Hindlimb muscle (tissue), 1 donor: ENCODE measurements at regions not wholly inside any gene's neighbourhood (a gene's known extent, or its start where the extent isn't known, plus 50 kb on each side); places are given as distances from the start of the nearest gene placed in this dataset.

Source experiments
- DNase-seq: peaks from one replicate; pipeline ENCODE4 v3.0.0-alpha.2; 2013

DNA sequence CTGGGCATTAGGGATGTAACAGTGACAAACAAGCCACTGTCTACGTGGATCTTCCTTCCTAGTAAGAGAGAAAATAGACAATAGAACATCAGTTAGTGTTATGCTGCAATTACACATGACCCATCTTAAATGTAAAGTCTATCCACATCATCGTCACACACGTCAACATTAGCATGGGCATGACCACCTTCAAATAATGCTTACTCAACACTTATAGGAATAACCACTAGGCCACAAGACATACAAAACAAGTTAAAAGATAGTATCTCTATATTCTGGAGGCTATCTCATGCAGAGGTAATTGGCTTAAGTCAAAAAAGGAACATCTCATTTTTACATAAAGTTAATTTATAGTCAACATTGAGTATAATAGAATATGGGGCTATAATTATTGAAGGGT, 156.5 kb downstream of the MOXD1 start:
- DNase-seq = no peak

DNA sequence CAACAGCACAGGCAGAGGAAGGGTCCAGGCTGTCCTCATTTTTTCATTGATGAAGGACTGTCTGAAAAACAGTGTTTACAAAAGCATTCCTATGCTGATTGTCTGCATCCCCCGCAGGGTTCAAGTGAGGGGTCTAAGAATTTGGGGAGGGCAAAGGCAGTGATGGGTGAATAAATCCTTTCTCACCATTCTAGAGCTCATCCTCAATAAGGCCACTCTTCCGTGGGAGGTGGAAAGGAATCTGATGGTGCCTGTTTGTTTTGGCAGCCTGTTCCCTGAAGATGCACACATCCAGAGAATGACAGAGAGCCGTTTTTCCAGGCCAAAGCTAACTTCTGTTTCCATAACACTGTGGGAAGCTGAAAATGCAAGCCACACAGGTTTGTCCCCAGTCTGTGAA, 164.5 kb downstream of the MOXD1 start:
- no peak for DNase-seq

DNA sequence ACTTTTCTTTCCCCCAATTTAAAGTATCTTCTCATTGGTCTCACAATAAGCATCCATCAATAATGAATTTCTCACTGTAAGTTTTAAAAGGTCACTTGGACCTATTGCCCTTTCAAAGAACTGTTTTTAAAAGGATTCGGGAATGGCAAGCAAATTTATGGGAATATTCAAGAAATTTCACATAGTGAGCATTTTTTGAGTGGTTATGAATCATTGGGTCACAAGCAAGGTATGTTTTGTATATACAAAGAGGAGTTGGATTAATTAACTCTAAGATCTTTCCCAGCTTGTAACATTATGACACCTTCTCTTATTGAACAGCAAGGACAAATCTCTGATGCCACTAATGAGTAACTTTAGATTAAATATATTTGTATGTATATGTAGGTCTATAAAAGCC, 165.0 kb downstream of the MOXD1 start:
- no peak for DNase-seq

DNA sequence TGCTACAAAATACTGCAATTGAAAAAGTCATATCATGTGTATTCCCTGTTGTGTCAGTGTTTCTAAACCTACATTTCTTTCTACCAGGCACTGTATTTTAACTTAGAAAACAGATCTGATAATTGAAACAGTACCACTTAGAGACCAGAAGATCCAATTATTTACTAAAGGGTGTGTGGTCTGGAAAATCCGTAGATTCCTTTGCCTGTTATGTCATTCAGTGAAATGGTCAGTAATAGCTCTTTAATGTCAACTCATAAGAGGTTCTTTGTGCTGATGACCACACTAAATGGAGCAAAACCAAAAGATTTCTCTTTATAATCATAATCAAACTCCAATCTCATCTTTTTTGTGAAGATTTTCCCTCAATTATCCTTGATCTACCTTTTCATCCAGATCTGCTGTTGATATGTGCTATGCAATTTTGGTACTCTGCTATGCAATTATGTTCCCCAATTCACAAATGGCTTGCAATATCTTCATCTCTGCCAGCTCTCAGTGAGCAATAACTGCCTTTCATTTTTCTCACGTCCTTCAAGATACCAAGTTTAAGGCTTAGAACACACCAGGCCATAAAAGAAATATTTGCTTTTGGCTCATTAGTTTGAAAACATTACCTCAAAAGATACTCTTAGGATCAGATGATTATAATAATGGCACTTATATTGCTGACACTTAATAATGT, 165.5 kb downstream of the MOXD1 start:
- no peak for DNase-seq

DNA sequence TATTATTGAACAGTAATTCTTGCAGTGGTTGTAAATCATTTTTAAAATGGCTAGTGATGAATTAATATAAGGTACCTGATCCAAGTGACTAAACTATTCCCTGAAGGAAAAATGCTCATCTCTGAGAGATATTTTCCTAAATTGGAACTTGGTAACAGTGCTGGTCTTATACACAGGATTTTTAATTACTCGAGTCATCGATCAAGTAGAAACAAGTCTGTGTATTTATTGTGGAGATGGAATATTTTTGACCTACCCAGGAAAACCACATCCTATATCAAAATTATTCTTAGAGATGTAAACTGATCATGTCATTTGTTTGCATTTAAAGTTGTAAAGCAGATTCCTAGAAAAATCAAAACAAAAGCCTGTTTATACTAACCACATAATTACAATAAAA, 166.9 kb downstream of the MOXD1 start:
- no peak for DNase-seq

DNA sequence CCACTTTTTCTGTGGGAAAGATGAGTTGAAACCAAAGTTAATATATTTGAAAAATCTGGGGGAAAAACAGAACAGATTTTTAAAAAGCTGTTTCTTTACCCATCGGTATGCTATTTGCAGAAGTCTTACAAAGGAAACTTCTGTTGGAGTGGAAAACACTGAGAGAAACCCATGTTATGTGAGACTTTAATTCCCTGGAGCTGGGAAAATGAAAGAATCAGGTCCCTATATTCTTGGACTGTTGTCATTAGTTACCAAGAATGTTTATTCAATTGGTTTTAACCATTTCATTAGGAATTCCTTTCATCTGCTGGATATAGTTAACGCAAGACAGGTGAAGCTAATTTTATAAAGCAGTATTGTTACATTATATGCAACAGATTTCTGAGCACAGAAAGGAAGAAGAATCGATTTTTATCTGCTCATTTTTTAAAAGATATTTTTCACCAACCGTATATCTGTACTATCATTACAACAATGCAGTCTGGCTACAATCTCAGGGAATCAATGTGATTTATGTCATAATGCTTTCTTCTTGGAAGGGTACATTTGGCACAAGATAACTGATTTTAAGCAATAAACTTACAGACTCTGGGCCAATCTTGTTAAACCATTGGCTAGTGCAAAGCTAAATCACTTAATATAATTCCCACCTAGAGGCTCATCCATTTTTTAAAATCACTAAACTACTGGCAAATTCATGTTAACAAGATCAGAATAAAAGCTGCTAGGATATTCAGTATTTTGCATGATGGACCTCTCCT, 170.0 kb downstream of the MOXD1 start:
- no peak for DNase-seq

DNA sequence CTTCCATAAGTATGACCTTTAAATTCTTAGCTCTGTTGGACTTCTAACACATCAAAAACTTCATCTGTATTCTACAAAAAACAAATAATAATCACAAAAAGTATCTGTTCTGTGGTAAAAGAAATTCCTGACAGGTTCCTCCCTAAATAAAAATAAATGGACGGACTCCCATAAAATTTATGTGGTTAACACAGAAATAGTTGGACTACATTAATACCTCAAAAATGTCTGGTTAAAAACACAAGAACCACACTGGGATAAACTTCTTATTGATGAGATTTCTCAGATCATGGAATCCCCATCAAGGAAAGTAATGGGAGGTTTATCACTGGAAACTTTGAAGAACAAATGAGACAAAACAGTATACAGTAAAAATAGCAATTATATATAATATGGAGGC, 172.4 kb downstream of the MOXD1 start:
- no peak for DNase-seq

DNA sequence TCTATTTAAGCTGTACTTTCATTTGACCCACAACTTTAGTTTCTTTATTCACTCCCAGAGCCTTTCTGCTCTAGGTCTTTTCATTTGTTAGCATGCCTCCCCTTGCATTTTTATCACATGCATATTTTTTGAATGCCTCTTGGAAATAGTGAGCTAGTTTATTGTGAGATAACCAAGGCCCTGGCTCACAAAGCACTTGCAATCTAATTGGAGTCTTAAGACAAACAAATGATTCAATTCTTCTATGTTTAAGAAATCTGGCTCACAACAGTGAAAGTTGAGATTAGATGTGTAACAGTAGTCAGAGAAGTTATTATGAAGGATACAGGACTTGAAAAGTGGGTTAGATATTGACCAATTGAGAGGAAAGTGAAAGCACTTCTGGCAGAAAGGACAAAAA, 173.4 kb downstream of the MOXD1 start:
- no peak for DNase-seq

DNA sequence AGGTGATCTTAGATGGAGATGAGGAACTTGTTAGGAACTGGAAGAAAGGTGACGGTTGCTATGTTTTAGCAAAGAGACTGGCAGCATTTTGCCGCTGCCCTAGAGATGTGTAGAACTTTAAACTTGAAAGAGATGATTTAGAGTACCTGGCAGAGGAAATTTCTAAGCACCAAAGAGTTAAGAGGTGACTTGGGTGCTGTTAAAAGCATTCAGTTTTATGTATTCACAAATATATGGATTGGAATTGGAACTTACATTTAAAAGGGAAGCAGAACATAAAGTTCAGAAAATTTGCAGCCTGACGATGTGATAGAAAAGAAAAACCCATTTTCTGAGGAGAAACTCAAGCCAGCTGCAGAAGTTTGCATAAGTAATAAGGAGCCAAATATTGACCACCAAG, 176.3 kb downstream of the MOXD1 start:
- DNase-seq = no peak

DNA sequence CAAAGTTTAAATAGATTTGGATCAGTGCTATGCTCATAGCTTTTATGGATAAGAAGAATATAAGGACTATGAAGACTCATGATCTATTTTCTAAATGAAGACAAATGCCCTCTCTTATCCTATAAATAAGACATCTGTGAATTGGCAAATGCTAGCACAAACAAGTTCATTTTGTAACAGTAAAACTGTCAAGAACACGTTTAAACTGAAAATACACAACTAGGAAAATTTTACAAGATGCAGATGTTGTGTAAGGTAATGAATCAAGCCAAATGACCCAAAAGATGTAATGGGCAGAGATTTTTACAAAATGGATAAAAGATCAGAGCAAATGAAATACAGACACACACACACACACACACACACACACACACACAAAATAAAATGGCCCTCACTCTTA, 180.5 kb downstream of the MOXD1 start:
- DNase-seq = no peak

DNA sequence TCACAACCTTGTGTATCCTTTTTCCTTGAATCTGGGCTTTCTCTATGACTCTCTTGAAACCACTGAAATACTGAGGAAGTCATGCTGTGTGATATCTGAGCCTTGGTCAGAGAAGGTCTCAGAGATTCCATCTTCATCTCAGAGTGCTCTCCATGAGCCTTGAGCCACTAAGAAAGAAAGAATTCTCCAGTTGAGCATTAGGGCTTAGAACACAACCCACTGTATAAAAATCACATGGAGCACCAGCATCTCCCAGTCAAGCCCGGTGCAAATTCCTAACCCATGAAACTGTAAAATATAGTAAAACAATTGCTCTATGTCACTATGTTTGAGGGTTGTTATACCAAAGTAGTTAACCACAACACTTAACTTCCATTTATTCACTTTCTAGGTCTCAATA, 181.4 kb downstream of the MOXD1 start:
- DNase-seq = no peak

DNA sequence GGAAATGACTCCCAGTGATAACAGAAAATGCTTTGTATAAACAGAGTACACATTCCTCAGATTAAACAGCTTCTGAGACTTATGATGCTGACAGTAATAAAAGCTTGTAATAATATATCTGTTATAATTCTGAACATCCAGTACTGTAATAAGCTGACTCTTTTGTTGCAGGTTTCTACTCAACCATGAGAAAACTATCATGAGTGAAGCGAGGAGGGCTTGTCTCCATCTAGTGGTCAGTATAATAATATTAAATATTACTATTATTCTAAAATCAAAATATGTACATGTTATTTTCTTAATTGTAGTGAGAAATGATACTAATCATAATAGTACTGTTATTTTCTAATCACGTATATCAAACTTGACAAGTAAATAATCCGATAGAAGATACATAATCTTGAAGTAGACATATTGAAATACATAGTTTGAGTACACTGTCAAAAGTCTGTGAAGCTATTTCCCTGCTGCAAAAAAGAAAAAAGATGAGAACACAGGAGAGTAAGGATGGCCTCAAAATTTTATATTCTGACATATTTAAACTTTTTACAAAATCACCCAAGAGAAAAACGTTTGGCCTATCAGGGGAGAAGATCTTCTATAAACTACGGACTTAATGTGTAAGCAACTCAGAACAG, 183.1 kb downstream of the MOXD1 start:
- no peak for DNase-seq

DNA sequence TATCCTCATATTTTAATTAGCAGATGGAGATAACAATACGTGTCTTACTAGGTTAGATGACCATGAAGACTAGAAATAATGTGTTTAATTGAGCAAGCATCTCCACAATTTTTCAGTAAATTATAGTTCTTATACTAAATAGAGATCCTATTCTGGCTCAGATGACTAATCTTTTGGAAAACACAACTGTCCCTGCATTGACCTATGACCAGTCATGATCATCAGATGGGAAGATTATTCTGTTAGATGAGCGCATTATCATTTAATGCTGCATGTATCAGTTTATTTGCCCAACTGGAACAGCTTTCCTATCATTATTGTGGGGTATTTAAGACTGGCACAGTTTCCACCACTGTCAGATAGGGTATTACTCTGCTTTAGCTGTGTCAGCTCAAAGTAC, 185.5 kb downstream of the MOXD1 start:
- no peak for DNase-seq

DNA sequence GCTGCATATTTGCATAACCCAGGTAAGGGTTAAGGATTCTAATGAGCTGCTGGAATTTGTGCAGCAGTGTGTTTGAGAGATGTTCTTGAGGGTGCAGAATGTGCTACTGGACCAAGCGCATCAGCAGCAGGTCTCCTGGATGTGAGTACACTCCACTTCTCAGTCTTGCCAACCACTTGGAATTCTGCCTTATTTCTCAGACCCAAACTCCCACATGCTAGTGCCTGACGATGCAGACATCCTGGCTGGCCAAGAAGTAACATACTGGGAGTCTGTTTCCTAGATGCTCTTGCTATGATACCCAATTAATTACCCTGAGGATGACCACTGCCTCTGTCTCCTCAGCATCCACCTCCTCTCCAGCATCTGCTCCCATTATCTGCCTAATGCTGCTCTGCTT, 186.6 kb downstream of the MOXD1 start:
- no peak for DNase-seq

DNA sequence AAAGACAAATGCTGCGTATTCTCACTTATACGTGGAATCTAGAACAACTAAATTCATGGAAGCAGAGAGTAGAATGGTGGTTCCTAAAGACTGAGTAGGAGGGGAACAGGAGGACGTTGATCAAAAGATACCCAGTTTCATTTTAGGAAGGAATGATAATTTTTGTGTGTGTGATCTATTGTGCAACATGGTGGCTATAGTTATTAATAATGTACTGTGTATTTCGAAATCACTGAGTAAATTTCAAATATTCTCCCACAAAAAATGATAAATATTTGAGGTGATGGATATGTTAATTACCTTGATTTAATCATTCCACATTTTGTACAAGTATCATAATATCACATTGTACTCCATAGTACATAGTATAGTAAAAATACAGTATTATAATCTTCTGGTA, 187.5 kb downstream of the MOXD1 start:
- no peak for DNase-seq

DNA sequence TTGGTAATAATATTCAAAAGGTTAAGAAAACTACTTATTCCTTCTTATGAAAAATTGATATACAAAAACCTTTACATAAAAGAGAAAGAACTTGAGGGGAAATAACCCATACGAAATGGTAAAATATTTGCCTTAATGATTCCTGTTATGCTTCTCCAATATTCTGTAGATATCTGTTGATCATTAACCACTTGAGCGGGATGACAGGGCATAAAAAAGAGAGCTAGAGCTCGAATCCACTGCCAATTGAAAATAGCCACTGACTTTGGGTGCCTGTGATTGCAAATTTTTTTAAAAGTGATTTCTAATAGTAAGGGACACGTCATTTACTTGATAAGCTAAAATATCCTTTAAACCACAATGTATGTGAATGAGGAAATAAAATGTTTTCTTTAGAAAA, 188.1 kb downstream of the MOXD1 start:
- DNase-seq = no peak

DNA sequence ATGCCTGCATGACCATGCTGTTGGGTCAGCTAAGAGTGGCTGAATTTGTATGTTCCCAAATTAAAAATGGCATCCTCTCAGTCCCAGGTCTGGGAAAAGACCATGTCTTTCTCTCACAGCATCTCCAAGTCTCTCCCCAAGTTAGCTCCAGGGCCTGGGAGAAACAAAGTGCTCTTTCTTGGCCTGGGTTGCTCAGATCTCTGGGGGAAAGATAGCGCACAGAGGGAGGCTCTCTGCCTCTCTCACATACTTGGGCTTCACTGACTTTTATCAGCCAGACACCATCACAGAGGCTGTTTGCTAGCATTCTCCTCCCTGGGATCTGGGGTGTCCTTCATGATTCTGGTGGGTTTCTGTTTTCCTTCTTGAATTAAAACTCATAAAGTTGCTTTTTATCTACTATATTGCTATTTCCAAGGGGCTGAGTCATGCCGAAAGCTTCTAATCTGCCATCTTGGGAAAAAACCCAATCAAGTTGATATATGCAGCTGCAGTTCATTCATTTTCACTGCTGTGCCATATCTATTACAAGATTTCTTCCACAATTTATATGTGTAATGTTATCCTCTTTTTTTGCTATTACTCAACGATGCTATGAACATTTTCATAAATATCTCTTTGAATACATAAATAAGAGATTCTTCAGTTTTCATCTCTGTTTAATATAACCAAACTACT, 190.2 kb downstream of the MOXD1 start:
- no peak for DNase-seq

DNA sequence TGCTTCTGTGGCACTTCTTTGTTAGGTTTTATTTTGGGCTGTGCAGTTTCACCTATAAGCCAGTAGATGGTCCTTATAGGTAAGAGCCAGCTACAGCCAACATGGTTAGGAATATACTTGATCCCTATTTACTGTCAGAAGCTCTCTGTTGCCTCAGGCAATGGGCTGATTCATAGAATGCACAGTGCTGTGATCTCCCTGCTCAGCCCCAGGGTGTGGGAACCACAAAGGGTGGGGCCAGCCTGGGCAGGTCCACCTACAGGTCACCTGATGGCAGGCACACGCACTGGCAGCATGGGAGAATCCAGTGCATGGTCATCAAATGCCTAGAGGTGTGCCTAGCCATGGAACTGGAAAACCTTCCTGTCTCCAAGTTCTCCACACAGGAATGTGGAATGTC, 191.9 kb downstream of the MOXD1 start:
- DNase-seq = no peak

DNA sequence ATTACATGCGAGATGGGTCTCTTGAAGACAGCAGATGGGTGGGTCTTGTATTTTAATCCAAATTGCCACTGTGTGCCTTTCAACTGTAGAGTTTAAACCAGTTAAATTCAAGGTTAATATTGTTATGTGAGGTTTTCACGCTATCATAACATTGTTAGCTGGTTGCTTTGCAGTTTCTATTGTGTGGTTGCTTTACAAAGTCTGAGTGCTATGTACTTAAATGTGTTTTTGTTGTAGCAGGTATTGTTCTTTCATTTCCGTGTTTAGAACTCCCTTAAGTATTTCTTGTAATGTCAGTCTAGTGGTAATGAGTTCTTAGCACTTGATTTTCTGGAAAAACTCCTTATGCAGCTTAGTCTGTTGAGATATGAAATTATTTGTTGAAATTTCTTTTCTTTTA, 193.3 kb downstream of the MOXD1 start:
- DNase-seq = no peak

DNA sequence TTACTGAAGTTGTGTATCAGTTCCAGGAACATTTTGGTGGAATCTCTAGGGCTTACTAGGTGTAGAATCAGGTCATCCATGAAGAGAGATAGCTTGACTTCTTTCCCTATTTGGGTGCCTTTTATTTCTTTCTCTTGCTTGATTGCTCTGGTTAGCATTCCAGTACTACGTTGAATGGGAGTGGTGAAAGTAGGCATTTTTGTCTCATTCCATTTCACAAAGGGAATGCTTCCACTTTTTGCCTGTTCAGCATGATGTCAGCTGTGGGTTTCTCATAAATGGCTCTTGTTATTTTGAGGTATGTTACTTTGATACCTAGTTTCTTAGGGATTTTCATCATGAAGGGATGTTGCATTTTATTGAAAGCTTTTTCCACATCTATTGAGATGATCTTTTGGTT, 195.3 kb downstream of the MOXD1 start:
- no peak for DNase-seq

DNA sequence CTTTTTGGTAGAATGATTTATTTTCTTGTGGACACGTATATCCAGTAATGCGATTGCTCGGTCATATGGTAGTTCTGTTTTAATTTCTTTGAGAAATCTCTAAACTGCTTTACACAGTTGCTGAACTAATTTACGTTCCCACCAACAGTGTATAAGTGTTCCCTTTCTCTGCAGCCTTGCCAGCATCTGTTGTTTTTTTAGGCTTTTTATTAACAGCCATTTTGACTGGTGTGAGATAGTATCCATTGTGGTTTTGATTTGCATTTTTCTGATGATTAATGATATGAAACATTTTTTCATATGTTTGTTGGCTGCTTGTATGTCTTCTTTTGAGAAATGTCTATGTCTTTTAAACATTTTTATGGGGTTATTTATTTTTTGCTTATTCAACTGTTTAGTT, 196.7 kb downstream of the MOXD1 start:
- no peak for DNase-seq

DNA sequence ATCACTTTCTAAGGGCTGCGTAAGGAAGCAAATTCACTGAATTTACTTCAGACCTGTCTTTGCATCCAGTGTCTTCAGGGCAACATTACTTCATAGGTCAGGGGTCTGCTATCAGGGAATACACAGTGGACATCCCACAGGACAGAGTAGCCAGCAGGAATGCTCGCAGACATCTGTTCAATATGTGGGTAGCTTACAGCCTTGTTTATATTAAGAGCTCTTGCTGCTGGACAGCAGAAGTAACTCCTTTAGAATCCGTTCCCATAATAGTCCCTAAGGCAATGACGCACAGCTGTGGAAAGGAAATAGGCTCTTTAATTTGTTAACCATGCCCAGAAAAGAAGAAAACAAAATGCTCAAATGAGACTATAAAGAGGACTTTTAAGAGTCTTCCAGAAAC, 198.7 kb downstream of the MOXD1 start:
- peak; percentile 91 for DNase-seq

DNA sequence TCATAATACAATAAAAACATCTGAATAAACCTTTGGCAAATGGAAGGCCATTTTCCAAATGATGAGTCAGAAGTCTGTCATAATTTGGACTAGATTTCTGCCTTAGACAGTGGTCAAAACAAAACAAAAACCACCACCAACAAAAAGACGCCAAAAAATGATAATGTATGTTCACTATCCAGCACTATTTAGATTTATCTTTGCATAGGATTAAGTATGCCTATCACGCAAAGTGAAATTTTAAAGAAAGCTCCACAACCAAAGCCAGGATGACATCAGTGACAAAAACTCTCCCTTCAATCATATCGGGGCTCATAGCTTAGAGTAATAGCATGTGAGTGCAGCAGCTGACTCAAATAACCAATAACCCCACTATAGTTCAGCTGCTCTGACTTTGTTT, 201.9 kb downstream of the MOXD1 start:
- peak; percentile 68 for DNase-seq

DNA sequence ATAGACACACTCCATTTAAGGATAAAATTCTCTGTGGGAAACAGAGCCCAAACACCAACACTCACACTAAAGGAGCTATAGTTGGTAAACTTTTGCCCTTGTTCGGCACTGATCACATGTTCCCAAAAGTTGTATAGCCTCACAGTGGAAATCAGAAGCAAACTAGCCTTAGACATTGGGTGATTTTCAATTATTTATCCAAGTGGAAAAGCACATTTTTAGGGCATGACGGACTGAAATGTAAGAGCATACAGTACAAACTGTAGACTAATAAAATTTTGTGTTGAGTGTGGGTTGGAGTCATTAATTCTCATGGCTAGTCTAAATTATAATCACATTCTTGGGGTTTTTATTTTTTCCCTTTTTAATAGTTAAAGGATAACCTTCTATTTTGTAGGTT, 202.4 kb downstream of the MOXD1 start:
- peak; percentile 53 for DNase-seq
